ENCODE measurements at regions not wholly inside any gene's neighbourhood (a gene's known extent, or its start where the extent isn't known, plus 50 kb on each side); places are given as distances from the start of the nearest gene placed in this dataset.

DNA sequence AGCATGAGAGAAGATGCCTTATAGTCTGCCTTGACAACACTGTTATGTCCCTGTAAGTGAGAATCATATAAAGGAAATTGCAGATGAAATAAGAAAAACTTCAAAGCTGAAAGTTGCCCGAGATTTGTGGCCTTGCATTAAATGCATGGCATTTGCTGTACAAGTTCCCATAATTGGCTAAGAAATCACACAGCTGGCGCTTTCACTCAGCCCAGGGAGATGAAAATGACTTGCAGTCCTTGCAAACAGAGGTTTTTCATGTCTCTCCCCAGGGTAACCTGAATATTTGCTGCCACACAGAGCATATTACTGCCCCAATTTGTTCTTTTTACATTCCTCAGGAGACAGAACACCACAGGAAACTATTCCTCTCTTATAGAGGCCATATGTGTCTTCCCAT lies 174.8 kb downstream of the FAM114A2 start:
- ChIA-PET RAD21 (ENCODE audit: low non-redundant PET in 1 of 2, low total read pairs in 2 of 2, uncharacterized antibody in 2 of 2, unreplicated experiment in 2 of 2) (no interaction called here), CTCF (no interaction called here), POLR2A (no interaction called here)
- ATAC-seq (no peak), DNase-seq (ENCODE audit: low read depth, low spot score) (no peak)
- TF ChIP-seq ZNF274 (IDR thresholded peaks at IDR 0.05; ENCODE audit: low read depth, low read length) (no peak), POLR2AphosphoS5 (IDR thresholded peaks at IDR 0.05; ENCODE audit: low read depth, low read length) (no peak), ELF1 (IDR thresholded peaks at IDR 0.05; ENCODE audit: borderline replicate concordance, low read depth) (no peak), YY1 (IDR thresholded peaks at IDR 0.05; ENCODE audit: extremely low read depth, insufficient replicate concordance, low read depth, low read length) (no peak), FOSL1 (IDR thresholded peaks at IDR 0.05; ENCODE audit: low read depth) (no peak), POLR2A (IDR thresholded peaks at IDR 0.05; ENCODE audit: borderline replicate concordance, extremely low read depth, insufficient read depth, insufficient read length) (no peak), ZFX (IDR thresholded peaks at IDR 0.05) (no peak), SIN3A (IDR thresholded peaks at IDR 0.05; ENCODE audit: low read depth) (no peak)
- TF ChIP-seq, protein P1, sequence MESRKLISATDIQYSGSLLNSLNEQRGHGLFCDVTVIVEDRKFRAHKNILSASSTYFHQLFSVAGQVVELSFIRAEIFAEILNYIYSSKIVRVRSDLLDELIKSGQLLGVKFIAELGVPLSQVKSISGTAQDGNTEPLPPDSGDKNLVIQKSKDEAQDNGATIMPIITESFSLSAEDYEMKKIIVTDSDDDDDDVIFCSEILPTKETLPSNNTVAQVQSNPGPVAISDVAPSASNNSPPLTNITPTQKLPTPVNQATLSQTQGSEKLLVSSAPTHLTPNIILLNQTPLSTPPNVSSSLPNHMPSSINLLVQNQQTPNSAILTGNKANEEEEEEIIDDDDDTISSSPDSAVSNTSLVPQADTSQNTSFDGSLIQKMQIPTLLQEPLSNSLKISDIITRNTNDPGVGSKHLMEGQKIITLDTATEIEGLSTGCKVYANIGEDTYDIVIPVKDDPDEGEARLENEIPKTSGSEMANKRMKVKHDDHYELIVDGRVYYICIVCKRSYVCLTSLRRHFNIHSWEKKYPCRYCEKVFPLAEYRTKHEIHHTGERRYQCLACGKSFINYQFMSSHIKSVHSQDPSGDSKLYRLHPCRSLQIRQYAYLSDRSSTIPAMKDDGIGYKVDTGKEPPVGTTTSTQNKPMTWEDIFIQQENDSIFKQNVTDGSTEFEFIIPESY (IDR thresholded peaks at IDR 0.05; ENCODE audit: extremely low read depth, insufficient replicate concordance, low read length): no peak
- TF ChIP-seq, protein P2, sequence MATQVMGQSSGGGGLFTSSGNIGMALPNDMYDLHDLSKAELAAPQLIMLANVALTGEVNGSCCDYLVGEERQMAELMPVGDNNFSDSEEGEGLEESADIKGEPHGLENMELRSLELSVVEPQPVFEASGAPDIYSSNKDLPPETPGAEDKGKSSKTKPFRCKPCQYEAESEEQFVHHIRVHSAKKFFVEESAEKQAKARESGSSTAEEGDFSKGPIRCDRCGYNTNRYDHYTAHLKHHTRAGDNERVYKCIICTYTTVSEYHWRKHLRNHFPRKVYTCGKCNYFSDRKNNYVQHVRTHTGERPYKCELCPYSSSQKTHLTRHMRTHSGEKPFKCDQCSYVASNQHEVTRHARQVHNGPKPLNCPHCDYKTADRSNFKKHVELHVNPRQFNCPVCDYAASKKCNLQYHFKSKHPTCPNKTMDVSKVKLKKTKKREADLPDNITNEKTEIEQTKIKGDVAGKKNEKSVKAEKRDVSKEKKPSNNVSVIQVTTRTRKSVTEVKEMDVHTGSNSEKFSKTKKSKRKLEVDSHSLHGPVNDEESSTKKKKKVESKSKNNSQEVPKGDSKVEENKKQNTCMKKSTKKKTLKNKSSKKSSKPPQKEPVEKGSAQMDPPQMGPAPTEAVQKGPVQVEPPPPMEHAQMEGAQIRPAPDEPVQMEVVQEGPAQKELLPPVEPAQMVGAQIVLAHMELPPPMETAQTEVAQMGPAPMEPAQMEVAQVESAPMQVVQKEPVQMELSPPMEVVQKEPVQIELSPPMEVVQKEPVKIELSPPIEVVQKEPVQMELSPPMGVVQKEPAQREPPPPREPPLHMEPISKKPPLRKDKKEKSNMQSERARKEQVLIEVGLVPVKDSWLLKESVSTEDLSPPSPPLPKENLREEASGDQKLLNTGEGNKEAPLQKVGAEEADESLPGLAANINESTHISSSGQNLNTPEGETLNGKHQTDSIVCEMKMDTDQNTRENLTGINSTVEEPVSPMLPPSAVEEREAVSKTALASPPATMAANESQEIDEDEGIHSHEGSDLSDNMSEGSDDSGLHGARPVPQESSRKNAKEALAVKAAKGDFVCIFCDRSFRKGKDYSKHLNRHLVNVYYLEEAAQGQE (IDR thresholded peaks at IDR 0.05; ENCODE audit: low read depth): no peak
- BruUV-seq (replicated peaks): no TSS peak
- H3K27ac ChIP-seq (ENCODE audit: low read depth, low read length): no peak overlapping the region
- H3K27me3 ChIP-seq (ENCODE audit: insufficient read depth, low read length): peaks cover 41% of the 10 kb centered on the region
- H3K4me2 ChIP-seq (ENCODE audit: low read length): no peak overlapping the region
- H4K20me1 ChIP-seq (ENCODE audit: insufficient read depth): no peaks in the 10 kb centered on the region
- no peak overlapping the region for H2AFZ ChIP-seq (ENCODE audit: low read depth, low read length, poor library complexity, severe bottlenecking)
- H3K36me3 ChIP-seq (ENCODE audit: control insufficient read depth in 1 of 2, insufficient read depth in 2 of 2, low read length in 2 of 2): no peaks in the 10 kb centered on the region
- intact Hi-C loops (cut with micrococcal nuclease): no loop called here
- no peak overlapping the region for H3K9ac ChIP-seq (ENCODE audit: low read length)
- no peaks in the 10 kb centered on the region for H3K79me2 ChIP-seq (ENCODE audit: insufficient read depth, low read length)
- no peak overlapping the region for H3K4me3 ChIP-seq (replicated peaks in 1 of 2; ENCODE audit: low read depth in 1 of 2, low read length in 2 of 2)
- no peaks in the 10 kb centered on the region for H3K4me1 ChIP-seq (ENCODE audit: control insufficient read depth in 1 of 2, insufficient read depth in 2 of 2, low read length in 2 of 2)
- no peaks in the 10 kb centered on the region for H3K9me2 ChIP-seq (ENCODE audit: insufficient read depth)
- H3K9me3 ChIP-seq (ENCODE audit: control insufficient read depth in 1 of 2, insufficient read depth in 1 of 2, low read depth in 1 of 2, low read length in 2 of 2): no peaks in the 10 kb centered on the region

Measured in HCT116 (cell line).